GM12878 (cell line): ENCODE measurements at regions not wholly inside any gene's neighbourhood (a gene's known extent, or its start where the extent isn't known, plus 50 kb on each side); places are given as distances from the start of the nearest gene placed in this dataset.
A peak's percentile ranks its signal among the peaks of the same experiment; 100 is the strongest.

Source experiments
- ATAC-seq: fragments of 200-7000 bp; cut with Tn5 transposase; 3 replicates; pipeline ENCODE4 v1.9.1; 2020; ENCODE audit warnings: mild to moderate bottlenecking, moderate library complexity
- BruUV-seq: library from RNA; stranded (reverse); fragments of 400-500 nt; replicated peaks from 2 replicates; lab custom pipeline; 2021; lab: Mats Ljungman, UMichigan
- CTCF ChIA-PET: fragments of 300-600 bp; sonication (Branson Sonifier 250); formaldehyde crosslinking; extraction: SDS; loops from one replicate; lab custom pipeline; 2021; ENCODE audit warnings: inconsistent platforms; lab: Yijun Ruan, JAX
- POLR2A ChIA-PET: fragments of 350-600 bp; formaldehyde crosslinking; extraction: SDS; loops from one replicate; lab custom pipeline; 2021; ENCODE audit warnings: inconsistent platforms; lab: Charles Lee
- RAD21 ChIA-PET: fragments of 300-600 bp; sonication (Branson Sonifier 250); formaldehyde crosslinking; loops from one replicate; lab custom pipeline; 2023; ENCODE audit warnings: antibody characterized with exemption; ENCODE audit not compliant: unreplicated experiment; lab: Charles Lee
- SMC1A ChIA-PET: fragments of 300-600 bp; sonication (Branson Sonifier 250); formaldehyde crosslinking; loops from one replicate; lab custom pipeline; 2023; ENCODE audit not compliant: unreplicated experiment, uncharacterized antibody; lab: Charles Lee
- DNase-seq: peaks from one replicate; pipeline ENCODE4 v3.0.0-alpha.2; 2011; ENCODE audit warnings: low read depth, low spot score
- FAIRE-seq: peaks from 3 replicates; lab custom pipeline; 2011; peaks lifted over from hg19 to GRCh38; lab: Jason Lieb, UNC
- H2AFZ ChIP-seq: 2 replicates; pipeline ENCODE4 v1.6.0; 2011; ENCODE audit warnings: low read depth, low read length, control low read depth; ENCODE audit not compliant: control insufficient read depth
- H3K27ac ChIP-seq: 2 replicates; pipeline ENCODE4 v1.5.1; 2011; ENCODE audit warnings: control low read depth; ENCODE audit not compliant: control insufficient read depth, insufficient read depth
- H3K27me3 ChIP-seq, 2 experiments: replicated peaks in 1 of 2; 2 replicates each; pipeline versions ENCODE4 v1.6.0 to v1.6.1; 2011; ENCODE audit warnings: low read length in 1 of 2; ENCODE audit not compliant: control insufficient read depth in 2 of 2, insufficient read depth in 2 of 2
- H3K36me3 ChIP-seq, 2 experiments: 2 replicates each; pipeline ENCODE4 v1.5.1; 2011; ENCODE audit warnings: low read length in 1 of 2; ENCODE audit not compliant: control insufficient read depth in 2 of 2, insufficient read depth in 2 of 2
- H3K4me1 ChIP-seq: 2 replicates; pipeline ENCODE4 v1.6.1; 2011; ENCODE audit warnings: mild to moderate bottlenecking, low read length, moderate library complexity, mixed read lengths; ENCODE audit not compliant: control insufficient read depth, insufficient read depth
- H3K4me2 ChIP-seq: 2 replicates; pipeline ENCODE4 v1.6.0; 2011; ENCODE audit warnings: control low read depth; ENCODE audit not compliant: control insufficient read depth, insufficient read depth
- H3K4me3 ChIP-seq: fragments of 200-600 bp; sonication (generic); 2 replicates; pipeline ENCODE4 v1.5.1; 2016
- H3K79me2 ChIP-seq: 2 replicates; pipeline ENCODE4 v1.6.0; 2011; ENCODE audit warnings: low read length; ENCODE audit not compliant: control insufficient read depth, insufficient read depth
- H3K9ac ChIP-seq: 2 replicates; pipeline ENCODE4 v1.8.0; 2011; ENCODE audit warnings: low read length, control low read depth, mixed read lengths; ENCODE audit not compliant: control insufficient read depth, insufficient read depth
- H3K9me3 ChIP-seq: replicated peaks from 3 replicates; pipeline ENCODE4 v1.5.1; 2011; ENCODE audit warnings: mild to moderate bottlenecking, low read length; ENCODE audit not compliant: control insufficient read depth, insufficient read depth
- H4K20me1 ChIP-seq: 2 replicates; pipeline ENCODE4 v1.6.0; 2011; ENCODE audit not compliant: control insufficient read depth, insufficient read depth
- BCL3 ChIP-seq: IDR thresholded peaks from 2 replicates; pipeline ENCODE4 v1.6.1; 2011; ENCODE audit warnings: borderline replicate concordance, low read depth, mild to moderate bottlenecking, moderate library complexity, low read length; ENCODE audit not compliant: insufficient read depth, poor library complexity, severe bottlenecking
- FOXK2 ChIP-seq: fragments of 450-650 bp; IDR thresholded peaks from 2 replicates; pipeline ENCODE4 v1.6.1; 2017; ENCODE audit warnings: mild to moderate bottlenecking, moderate library complexity
- GATAD2B ChIP-seq: fragments of 450-650 bp; conservative IDR thresholded peaks from 2 replicates; pipeline ENCODE4 v1.6.1; 2017; ENCODE audit warnings: low read depth, mild to moderate bottlenecking, moderate library complexity
- IRF3 ChIP-seq: fragments of 450-650 bp; IDR thresholded peaks from 2 replicates; pipeline ENCODE4 v1.6.1; 2014; ENCODE audit warnings: mild to moderate bottlenecking
- LARP7 ChIP-seq: fragments of 450-650 bp; IDR thresholded peaks from 2 replicates; pipeline ENCODE4 v1.6.1; 2017; ENCODE audit warnings: mild to moderate bottlenecking
- RAD21 ChIP-seq: IDR thresholded peaks from 2 replicates; pipeline ENCODE4 v1.6.1; 2011; ENCODE audit warnings: mild to moderate bottlenecking, low read depth, low read length, moderate library complexity; ENCODE audit not compliant: insufficient read depth
- RFX5 ChIP-seq: IDR thresholded peaks from 2 replicates; pipeline ENCODE4 v1.6.1; 2011; ENCODE audit warnings: low read depth, low read length, improper control_type of control experiment
- SREBF2 ChIP-seq: IDR thresholded peaks from 2 replicates; pipeline ENCODE4 v1.6.1; 2012; ENCODE audit warnings: mild to moderate bottlenecking, low read length
- WGBS: methylation state at CpG from one replicate; pipeline ENCODE4 v1.1.6; 2016; ENCODE audit warnings: low lambda C conversion rate; ENCODE audit not compliant: insufficient replicate concordance, insufficient coverage; ENCODE audit errors: missing lambda C conversion rate; 5-methylcytosine and 5-hydroxymethylcytosine counted together
- in situ Hi-C: fragments of 300-500 bp; cut with MboI; formaldehyde crosslinking; loops from 9 replicates; pipeline ENCODE4 v1.14.3; 2018; ENCODE audit warnings: mixed read lengths
- intact Hi-C: fragments of 100-400 bp; cut with micrococcal nuclease; formaldehyde crosslinking; loops from one replicate; pipeline ENCODE4 v1.14.2; 2022; ENCODE audit not compliant: unreplicated experiment

GRCh38 chr4:89172865-89173264 is 61.5 kb downstream of the TIGD2 start:
- no peaks in the 10 kb centered on the region for H3K4me1 ChIP-seq
- H3K4me3 ChIP-seq: no peak overlapping the region
- ATAC-seq (peak; percentile 67), DNase-seq (no peak), FAIRE-seq (no peak)
- H3K4me2 ChIP-seq: no peak overlapping the region
- H2AFZ ChIP-seq: no peak overlapping the region
- BruUV-seq: no TSS peak
- H3K79me2 ChIP-seq: no peaks in the 10 kb centered on the region
- peaks cover 0 to 2% of the 10 kb centered on the region in 2 experiments; a peak in 1 of 4 replicates for H3K27me3 ChIP-seq
- ChIA-PET POLR2A (no interaction called here), CTCF (interaction anchor here (1.0 kb wide), 1 partner anchor 10 kb away, joined by 3 read pairs; no protein-coding TSS in a partner anchor), SMC1A (interaction anchor here (2.0 kb wide), 1 partner anchor 16 kb away, joined by 4 read pairs; no protein-coding TSS in a partner anchor), RAD21 (no interaction called here)
- intact Hi-C loops (no loop called here), in situ Hi-C loops (no loop called here)
- H3K36me3 ChIP-seq: no peaks in the 10 kb centered on the region
- no peaks in the 10 kb centered on the region for H4K20me1 ChIP-seq
- no peak overlapping the region for H3K27ac ChIP-seq
- H3K9ac ChIP-seq: no peak overlapping the region
- 19% methylated on average over 4 of the region's 4 CpGs for WGBS
- no peak for TF ChIP-seq GATAD2B
- TF ChIP-seq IRF3: no peak
- TF ChIP-seq BCL3: no peak
- no peak for TF ChIP-seq RFX5
- TF ChIP-seq FOXK2: no peak
- TF ChIP-seq SREBF2: no peak
- no peak for TF ChIP-seq RAD21
- no peak for TF ChIP-seq LARP7
- no peaks in the 10 kb centered on the region for H3K9me3 ChIP-seq
